Suppressor macrophage treated with lipopolysaccharide for 4 hours (primary cell): ENCODE measurements at regions not wholly inside any gene's neighbourhood (a gene's known extent, or its start where the extent isn't known, plus 50 kb on each side); places are given as distances from the start of the nearest gene placed in this dataset.
"Not testable (repeated sequence)": the region's sequence is repeated elsewhere in the genome, so short reads cannot be mapped to it uniquely, and the experiment has no call there.

Experiments used
- DNase-seq: peaks from one replicate; pipeline ENCODE4 v3.0.0-alpha.2; 2020

- no peak for DNase-seq
Measured at GRCh38 chr5:15012061-15012460, 140.5 kb upstream of the ANKH start.

- DNase-seq = no peak
Measured at GRCh38 chr5:15010936-15011335, 139.4 kb upstream of the ANKH start.

GRCh38 chr5:15009420-15009819, 137.8 kb upstream of the ANKH start:
- DNase-seq = no peak

GRCh38 chr5:15008921-15009320, 137.3 kb upstream of the ANKH start:
- DNase-seq = no peak

GRCh38 chr5:15008476-15008875, 136.9 kb upstream of the ANKH start:
- DNase-seq = peak; percentile 73

GRCh38 chr5:15007646-15008045, 136.1 kb upstream of the ANKH start:
- DNase-seq = no peak

GRCh38 chr5:15004506-15004905, 132.9 kb upstream of the ANKH start:
- no peak for DNase-seq

- DNase-seq = peak; percentile 80
Measured at GRCh38 chr5:15003511-15003920, 131.9 kb upstream of the ANKH start.

GRCh38 chr5:15002791-15003190, 131.2 kb upstream of the ANKH start:
- no peak for DNase-seq

GRCh38 chr5:15002173-15002572, 130.6 kb upstream of the ANKH start:
- no peak for DNase-seq

GRCh38 chr5:15001517-15001916, 129.9 kb upstream of the ANKH start:
- peak; percentile 80 for DNase-seq

GRCh38 chr5:14998491-14998890, 126.9 kb upstream of the ANKH start:
- peak; percentile 88 for DNase-seq

GRCh38 chr5:14996997-14997396, 125.4 kb upstream of the ANKH start:
- DNase-seq = peak; percentile 89

- no peak for DNase-seq
Measured at GRCh38 chr5:14995229-14995628, 123.7 kb upstream of the ANKH start.

GRCh38 chr5:14993459-14994133, 122.0 kb upstream of the ANKH start:
- DNase-seq = not testable (repeated sequence)

GRCh38 chr5:14992751-14993458, 121.3 kb upstream of the ANKH start:
- not testable (repeated sequence) for DNase-seq

- DNase-seq = no peak
Measured at GRCh38 chr5:14988223-14988622, 116.6 kb upstream of the ANKH start.

- no peak for DNase-seq
Measured at GRCh38 chr5:14986413-14986812, 114.8 kb upstream of the ANKH start.

GRCh38 chr5:14983666-14984441, 112.3 kb upstream of the ANKH start:
- DNase-seq = no peak

GRCh38 chr5:14980698-14981097, 109.1 kb upstream of the ANKH start:
- no peak for DNase-seq

- DNase-seq = no peak
Measured at GRCh38 chr5:14977058-14977685, 105.6 kb upstream of the ANKH start.

GRCh38 chr5:14976486-14976885, 104.9 kb upstream of the ANKH start:
- no peak for DNase-seq

GRCh38 chr5:14971873-14972272, 100.3 kb upstream of the ANKH start:
- no peak for DNase-seq
